NT2/D1 (cell line): ENCODE measurements at regions not wholly inside any gene's neighbourhood (a gene's known extent, or its start where the extent isn't known, plus 50 kb on each side); places are given as distances from the start of the nearest gene placed in this dataset.

Experiments used
- SUZ12 ChIP-seq: IDR thresholded peaks from 2 replicates; pipeline ENCODE4 v1.6.1; 2011; ENCODE audit not compliant: insufficient read length, insufficient read depth; ENCODE audit errors: extremely low read depth
- ZNF274 ChIP-seq: IDR thresholded peaks from 2 replicates; pipeline ENCODE4 v1.6.1; 2011; ENCODE audit warnings: mild to moderate bottlenecking, low read depth, low read length

DNA sequence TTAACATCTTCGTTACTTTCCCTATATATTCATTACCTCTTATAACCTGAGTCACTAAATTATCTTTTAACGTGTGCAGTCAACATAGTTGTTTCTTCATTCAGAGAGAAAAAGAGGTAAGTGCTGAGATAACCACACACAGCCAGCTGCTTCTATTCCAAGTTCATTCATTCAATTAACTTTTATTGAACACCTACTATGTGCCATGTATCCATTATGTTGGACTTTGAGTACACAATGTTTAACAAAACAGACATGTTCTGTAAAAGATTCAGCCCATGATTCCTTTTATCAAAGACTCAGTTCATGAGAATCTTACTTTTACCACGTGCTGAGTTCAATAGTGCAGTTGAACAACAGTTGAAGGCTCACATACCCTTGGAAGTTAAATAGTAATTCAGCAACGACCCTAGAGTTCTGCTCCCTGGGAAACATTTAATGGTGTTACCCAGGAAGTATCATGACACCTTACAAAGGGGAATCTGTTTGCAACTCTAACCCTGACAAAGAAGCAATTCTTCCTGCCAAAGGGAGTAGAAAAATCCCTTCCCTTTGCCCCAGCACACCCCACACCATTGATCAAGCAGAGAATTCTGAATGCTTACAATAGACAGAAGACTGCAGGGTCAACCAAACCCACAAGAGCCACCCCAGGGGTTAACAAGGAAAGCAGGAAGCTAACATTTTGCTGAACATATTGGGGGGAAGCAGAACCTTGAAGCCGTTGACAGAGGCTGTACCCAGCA is 595.8 kb downstream of the STK39 start:
- TF ChIP-seq ZNF274: no peak
- TF ChIP-seq SUZ12: no peak
